ENCODE measurements at regions not wholly inside any gene's neighbourhood (a gene's known extent, or its start where the extent isn't known, plus 50 kb on each side); places are given as distances from the start of the nearest gene placed in this dataset.

DNA sequence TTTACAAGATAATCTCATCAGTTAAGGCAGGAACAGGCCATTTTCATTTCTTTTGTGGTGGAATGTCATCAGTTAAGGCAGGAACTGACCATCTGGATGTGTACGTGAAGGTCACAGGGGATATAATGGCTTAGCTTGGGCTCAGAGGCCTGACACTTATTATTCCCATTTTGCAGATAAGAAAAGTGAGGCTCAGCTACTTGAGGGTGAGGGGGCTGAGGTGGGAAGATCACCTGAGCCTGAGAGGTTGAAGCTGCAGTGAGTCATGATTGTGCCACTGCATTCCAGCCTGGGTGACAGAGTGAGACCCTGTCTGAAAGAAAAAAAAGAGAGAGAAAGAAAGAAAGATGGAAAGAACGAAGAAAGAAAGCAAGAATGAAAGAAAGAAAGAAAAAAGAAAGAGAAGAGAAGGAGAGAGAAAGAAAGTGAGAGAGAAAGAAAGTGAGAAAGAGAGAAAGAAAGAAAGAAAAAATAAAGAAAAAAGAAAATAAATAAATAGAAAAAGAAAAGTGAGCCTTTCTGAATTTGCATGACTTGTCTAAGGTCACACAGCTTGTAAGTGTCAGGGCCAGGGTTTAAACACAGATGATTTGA, 142.0 kb downstream of the TMEM30B start:
- TF ChIP-seq, protein P1, sequence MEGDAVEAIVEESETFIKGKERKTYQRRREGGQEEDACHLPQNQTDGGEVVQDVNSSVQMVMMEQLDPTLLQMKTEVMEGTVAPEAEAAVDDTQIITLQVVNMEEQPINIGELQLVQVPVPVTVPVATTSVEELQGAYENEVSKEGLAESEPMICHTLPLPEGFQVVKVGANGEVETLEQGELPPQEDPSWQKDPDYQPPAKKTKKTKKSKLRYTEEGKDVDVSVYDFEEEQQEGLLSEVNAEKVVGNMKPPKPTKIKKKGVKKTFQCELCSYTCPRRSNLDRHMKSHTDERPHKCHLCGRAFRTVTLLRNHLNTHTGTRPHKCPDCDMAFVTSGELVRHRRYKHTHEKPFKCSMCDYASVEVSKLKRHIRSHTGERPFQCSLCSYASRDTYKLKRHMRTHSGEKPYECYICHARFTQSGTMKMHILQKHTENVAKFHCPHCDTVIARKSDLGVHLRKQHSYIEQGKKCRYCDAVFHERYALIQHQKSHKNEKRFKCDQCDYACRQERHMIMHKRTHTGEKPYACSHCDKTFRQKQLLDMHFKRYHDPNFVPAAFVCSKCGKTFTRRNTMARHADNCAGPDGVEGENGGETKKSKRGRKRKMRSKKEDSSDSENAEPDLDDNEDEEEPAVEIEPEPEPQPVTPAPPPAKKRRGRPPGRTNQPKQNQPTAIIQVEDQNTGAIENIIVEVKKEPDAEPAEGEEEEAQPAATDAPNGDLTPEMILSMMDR (IDR thresholded peaks at IDR 0.05) = no peak
- TF ChIP-seq POLR2A (IDR thresholded peaks at IDR 0.05) (no peak), POLR2AphosphoS5 (IDR thresholded peaks at IDR 0.05; ENCODE audit: insufficient read depth in 1 of 2, low read depth in 1 of 2) (no peak)

All from vagina (tissue), 2 donors.